T-helper 1 cell (primary cell): ENCODE measurements at regions not wholly inside any gene's neighbourhood (a gene's known extent, or its start where the extent isn't known, plus 50 kb on each side); places are given as distances from the start of the nearest gene placed in this dataset.

ENCODE experiments used
- DNase-seq, 5 donors: peaks; one replicate each; pipeline ENCODE4 v3.0.0-alpha.2; 2012 to 2020

DNA sequence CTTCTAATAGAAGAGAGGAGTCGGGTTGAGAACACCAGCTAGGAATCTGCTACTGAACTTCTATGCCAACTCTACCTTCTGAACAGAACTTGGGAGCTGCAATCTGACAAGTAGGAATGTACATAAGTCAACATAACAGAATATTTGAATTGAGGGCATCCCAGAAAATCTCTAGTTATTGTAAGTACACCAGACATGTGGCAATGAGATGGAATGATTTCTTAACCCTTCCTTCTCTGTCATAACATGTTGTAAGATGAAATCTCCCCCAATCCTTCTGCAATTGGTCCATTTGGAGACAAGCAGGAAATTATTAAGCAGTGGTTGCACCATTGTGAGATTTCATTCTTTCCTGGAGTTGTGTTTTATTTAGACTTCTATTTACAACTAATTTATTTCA is 68.7 kb upstream of the TMPO start:
- DNase-seq, result no peak

- DNase-seq, result no peak
These were observed 65.8 kb upstream of the TMPO start for GRCh38 chr12:98449584-98449983.

GRCh38 chr12:98453070-98453469 is 62.3 kb upstream of the TMPO start:
- DNase-seq, result no peak

- DNase-seq, result no peak
These were observed 61.9 kb upstream of the TMPO start for GRCh38 chr12:98453492-98453891.

- no peak for DNase-seq
These were observed 59.3 kb upstream of the TMPO start for GRCh38 chr12:98456041-98456440.

- peak in 2 of 5 donors; percentile 3 to 14 for DNase-seq
These were observed 58.5 kb upstream of the TMPO start for GRCh38 chr12:98456576-98457573.

DNA sequence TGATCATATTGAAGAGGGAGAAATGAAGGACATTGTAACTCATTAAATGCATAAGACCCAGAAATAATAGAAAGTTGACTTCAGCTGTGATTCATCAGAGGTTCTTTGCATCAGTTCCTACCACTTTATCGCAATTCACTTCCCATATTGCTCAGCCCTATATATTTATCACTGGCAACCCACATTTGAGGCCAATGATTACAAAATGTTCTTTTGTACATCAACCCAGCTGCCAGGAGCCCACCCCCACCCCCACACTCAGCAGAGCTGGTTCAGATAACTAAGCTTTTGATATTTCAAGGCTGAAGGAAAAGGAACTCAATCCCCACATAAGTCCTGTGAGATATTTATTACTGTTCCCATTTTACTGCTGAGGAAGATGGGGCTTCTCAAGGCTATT is 51.2 kb upstream of the TMPO start:
- no peak for DNase-seq

- DNase-seq, result no peak
These were observed 49.9 kb upstream of the TMPO start for GRCh38 chr12:98465505-98465904.
